ENCODE measurements at regions not wholly inside any gene's neighbourhood (a gene's known extent, or its start where the extent isn't known, plus 50 kb on each side); places are given as distances from the start of the nearest gene placed in this dataset.

DNA sequence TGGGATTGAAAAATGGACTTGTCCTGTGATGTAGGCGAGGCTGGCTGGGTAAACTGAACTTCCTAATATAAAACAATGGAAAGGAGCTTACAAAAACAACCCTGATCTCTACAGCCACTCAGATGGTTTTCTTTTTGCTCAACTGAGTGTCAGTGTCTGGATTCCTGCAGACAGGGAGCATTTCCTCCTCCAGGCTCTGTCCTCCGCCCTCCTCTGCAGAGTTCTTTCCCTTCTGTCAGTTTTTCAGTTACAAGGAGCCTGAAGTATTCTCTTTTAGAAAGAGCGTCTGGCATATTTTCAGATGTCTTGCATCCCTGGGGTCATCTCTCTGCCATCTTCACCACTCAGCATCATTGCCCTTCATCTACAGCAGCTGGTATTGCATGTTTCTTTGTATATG, 50.0 kb upstream of the PITRM1 start:
- no peak overlapping the region for H3K4me3 ChIP-seq (ENCODE audit: low read depth, low read length)
- DNase-seq (ENCODE audit: low read depth): no peak
- TF ChIP-seq, protein P1, sequence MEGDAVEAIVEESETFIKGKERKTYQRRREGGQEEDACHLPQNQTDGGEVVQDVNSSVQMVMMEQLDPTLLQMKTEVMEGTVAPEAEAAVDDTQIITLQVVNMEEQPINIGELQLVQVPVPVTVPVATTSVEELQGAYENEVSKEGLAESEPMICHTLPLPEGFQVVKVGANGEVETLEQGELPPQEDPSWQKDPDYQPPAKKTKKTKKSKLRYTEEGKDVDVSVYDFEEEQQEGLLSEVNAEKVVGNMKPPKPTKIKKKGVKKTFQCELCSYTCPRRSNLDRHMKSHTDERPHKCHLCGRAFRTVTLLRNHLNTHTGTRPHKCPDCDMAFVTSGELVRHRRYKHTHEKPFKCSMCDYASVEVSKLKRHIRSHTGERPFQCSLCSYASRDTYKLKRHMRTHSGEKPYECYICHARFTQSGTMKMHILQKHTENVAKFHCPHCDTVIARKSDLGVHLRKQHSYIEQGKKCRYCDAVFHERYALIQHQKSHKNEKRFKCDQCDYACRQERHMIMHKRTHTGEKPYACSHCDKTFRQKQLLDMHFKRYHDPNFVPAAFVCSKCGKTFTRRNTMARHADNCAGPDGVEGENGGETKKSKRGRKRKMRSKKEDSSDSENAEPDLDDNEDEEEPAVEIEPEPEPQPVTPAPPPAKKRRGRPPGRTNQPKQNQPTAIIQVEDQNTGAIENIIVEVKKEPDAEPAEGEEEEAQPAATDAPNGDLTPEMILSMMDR (IDR thresholded peaks at IDR 0.05; ENCODE audit: insufficient read depth, low read depth, low read length): no peak

All from fibroblast of villous mesenchyme (primary cell).